HPDE6-E6E7 (cell line): ENCODE measurements at regions not wholly inside any gene's neighbourhood (a gene's known extent, or its start where the extent isn't known, plus 50 kb on each side); places are given as distances from the start of the nearest gene placed in this dataset.
"Not testable (repeated sequence)": the region's sequence is repeated elsewhere in the genome, so short reads cannot be mapped to it uniquely, and the experiment has no call there.

Source experiments
- DNase-seq: peaks from one replicate; pipeline ENCODE4 v3.0.0; 2011; ENCODE audit warnings: missing footprints; ENCODE audit errors: extremely low spot score

DNA sequence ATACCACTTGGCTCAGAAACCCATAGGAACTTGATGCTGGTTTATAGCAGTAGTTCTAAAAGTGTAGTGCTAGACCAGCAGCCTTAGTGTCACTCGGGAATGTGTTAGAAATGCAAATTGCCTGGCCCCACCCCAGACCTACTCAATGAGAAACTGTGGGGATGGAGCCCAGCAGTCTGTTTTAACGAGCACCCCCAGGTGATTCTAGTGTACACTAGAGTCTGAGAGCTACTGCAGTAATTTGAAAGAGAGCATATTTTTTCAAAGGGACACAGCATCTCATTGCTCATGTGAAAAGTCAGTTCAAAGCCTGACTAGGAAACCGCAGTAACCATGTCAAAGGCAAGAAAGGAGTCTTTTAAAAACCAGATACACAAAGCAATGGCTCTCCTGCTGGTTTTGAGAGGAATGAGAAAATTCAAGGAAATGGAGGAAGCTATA, 313.4 kb downstream of the SQOR start:
- DNase-seq, result no peak

DNA sequence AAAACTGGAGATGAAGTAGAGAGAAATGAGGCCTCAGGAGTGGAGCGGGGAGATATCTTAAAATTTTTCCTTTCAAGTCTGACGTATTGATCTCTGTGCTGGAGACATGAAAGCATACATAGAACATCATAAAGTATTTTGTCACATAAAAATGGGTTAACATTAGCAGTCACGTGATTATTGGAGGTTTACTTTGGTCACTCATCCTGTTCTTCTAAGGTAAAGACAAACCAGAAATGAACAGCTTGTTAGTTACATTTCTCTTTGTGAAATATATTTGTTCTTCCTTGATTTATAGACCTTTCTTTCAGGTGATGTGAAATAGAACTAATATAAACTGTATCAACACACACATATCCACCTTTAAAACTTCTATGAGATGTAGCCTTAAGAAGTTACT, 324.1 kb downstream of the SQOR start:
- no peak for DNase-seq

DNA sequence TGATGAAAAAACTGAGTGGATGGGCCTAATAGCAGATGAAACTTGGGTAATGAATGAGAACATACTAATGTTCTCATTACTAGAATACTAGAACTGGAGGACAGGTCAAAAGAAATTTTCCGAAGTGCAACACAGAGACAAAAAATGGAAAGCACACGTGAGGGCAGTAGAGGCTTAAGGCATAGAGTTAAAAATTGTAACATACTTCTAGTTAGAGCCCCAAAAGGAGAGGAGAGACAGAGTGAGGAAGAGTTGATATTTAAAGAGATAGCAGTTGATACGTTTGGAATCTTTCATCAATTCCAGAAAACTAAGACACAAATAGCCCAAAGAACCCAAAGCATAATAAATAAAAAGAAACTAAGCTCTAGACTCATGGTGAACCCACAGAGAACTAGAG, 327.9 kb downstream of the SQOR start:
- DNase-seq, result no peak

DNA sequence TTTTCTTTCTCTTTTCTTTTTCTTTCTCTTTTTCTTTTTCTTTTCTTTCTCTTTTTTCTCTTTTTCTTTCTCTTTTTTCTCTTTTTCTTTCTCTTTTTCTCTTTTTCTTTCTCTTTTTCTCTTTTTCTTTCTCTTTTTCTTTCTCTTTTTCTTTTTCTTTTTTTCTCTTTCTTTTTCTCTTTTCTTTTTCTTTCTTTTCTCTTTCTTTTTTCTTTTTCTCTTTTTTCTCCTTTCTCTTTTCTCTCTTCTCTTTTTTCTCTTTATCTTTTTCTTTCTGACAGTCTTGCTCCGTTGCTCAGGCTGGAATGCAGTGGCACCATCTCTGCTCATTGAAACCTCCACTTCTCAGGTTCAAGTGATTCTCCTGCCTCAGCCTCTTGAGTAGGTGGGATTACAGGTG, 335.7 kb downstream of the SQOR start:
- DNase-seq, result no peak

DNA sequence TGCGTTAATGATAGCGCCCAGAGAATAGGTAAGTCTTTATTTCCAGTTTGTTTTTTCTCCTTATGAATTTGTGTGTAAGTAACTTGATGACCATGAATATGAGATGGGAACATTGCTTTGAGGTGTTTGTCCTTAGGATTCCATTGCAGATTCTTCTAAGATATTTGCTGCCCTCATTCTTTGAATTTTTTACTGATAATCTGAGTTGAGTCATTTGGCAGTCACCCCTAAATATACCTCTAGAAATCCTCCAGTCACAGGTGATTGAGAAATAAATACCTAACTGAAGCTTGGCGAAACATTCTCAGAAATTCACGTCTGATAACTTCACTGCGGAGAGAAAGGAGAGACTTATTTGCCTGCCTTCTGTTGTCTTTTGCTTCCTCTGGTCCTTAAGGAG, 345.5 kb downstream of the SQOR start:
- no peak for DNase-seq

DNA sequence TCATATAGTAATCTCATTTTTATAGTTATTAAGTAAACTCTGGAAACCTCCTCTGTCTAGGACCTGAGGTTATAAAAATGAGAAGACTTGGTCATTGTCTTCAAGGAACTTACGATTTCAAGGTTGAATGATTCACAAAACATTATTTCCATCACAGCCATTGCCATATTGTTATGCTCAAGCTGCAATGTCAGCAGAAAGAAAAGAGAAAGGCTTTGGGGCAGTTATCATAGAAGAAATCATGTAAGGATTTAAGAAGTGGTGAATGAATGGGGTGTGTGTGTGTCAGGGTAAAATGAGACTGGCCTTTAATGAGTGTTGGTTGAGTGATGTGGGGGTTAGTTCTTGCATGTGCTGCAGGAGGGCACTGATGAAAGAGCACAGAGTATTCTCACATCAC, 346.8 kb downstream of the SQOR start:
- DNase-seq, result no peak

DNA sequence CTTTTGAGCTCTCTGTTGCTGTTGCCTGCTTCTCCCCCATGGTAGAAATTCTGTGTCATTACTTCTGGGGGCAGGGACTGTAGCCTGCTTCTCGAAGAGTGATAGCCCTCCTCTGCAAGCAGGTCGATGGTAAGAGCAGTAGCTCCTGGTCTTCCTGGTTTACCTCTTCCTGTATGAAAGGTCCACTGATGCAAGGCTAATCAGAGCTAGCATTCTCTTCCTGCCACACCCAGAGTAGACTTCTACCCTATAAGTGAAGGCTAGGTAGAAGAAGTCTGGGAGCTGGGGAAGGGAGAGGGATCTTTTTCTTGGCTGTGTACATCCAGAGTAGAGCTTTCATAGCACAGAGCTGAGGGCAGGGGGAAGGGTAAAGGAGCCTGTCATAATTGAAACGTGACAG, 357.0 kb downstream of the SQOR start:
- DNase-seq, result no peak

DNA sequence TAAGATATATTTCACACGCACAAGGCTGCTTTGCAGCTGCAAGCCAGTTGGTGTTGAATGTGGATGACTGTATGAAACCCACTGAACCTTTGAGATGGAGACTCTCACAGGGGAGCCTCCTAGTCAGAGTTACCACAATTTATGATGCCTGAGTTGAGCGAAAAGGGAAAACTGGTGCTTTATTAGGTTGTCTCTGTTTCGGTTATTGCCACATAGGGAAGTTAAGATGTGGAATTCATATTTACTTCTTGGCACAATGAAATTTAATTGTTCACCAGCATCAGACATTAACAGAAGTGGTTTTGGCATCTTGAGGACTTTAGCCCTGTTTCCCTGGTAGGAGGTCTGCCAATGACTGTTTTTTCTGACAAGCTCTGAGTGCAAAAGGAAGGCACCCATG, 358.2 kb downstream of the SQOR start:
- no peak for DNase-seq

DNA sequence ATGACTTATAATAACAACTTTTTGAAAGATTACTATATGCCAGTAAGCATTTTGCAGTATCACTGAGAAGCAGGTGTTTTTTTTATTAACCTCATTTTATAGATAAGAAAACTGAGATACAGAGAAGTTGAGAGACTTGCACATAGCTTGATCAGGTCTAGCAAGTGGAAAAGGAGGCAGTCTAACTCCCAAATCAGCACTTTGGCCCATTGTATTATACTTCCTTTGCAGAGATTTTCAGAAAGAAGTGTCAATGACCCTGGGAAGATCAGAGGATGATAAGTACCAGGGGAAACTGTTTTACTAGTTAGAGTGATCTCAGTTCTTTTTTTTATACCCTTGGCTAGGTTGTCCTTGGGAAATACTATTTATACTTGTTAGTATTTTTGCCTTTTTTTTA, 358.7 kb downstream of the SQOR start:
- DNase-seq, result no peak

DNA sequence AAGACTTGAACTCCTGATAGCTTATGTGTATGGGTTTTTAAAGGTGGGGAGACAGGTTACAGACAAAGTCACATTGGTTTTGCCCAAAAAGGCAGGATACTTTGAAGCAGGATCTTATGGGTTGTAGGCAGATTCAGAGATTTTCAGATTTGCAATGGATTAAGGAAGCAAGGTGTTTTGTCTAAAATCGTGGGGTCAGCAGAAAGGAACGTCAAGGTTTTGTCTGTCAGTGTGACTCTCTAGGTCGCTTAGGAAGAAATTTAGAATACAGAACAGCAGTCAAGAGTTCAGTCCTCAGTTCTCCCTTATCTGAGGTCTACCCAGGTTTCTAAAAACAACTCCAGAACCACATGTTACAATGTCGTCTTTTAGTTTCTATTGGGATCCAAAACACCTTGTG, 361.0 kb downstream of the SQOR start:
- DNase-seq, result no peak

DNA sequence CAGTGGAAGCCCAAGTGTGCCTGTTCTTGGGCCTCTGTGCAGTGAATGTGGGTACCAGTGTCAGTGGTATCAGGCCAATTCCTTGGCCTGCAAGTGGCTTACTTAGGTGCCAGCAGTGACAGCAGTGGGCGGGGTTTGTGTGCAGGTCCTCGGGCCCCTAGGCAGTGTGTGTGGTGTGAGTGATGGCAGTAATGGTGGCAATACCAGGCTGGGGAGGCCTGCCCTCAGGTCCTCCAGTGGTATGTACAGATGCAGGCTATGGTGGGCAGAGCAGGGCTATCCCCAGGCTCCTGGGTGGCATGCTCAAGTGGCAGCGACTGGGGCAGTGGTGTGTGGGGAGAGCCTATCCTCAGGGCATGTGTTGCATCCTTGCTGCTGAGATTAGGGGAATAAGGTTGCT, 379.7 kb downstream of the SQOR start:
- DNase-seq, result no peak

DNA sequence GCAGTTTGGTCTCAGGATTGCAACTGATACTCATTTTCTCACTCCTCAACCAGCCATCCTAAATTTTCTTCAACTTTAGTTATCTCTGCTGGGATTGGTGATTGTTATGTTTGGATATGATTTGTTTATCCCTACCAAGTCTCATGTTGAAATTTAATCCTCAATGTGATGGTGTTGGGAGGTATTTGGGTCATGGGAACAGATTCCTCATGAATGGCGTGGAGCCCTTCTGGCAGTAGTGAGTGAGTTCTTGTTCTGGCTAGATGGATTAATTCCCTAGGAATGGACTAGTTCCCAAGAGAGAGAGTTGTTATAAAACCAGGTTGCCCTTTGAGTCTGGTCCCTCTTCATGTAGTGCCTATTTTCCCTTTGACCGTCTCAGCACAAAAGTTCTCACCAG, 399.9 kb downstream of the SQOR start:
- DNase-seq, result no peak

DNA sequence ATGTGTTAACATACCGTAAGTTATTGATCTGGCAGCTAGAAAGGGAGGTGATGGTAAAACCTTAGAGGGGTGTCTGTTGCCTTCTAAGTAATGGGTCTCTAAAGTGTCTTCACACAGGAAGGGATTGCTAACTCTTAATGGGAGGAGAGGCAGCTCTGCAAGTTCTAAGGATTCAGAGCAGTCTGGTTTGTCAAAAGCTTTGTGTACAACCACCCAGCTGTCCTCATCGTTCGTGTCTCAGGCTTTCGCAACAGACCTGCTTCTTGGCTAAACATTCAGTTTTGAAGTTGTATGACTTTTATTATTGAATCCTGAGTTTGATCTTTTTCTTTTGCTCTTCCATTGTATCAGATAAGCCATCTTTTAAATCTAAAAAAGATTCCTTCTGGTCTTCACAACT, 404.9 kb downstream of the SQOR start:
- no peak for DNase-seq

DNA sequence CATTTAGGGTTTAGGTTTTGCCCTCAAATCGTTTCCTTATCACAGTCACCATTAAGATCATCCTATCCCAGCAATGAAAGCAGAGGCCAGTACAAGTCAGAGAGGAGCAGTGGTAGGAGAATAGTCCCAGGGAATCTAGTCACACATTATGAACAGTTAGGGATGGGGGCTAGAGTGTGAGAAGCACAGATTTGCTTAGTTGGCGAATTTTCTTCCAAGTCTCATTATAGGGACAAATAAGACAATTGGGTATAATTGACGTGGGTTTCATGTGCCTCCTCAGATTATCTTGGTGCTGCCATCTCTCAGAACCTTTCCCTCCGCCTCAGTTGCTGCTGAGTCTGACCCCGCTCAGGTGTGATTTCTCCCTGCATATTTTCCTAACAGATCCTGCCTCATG, 407.1 kb downstream of the SQOR start:
- DNase-seq, result no peak

DNA sequence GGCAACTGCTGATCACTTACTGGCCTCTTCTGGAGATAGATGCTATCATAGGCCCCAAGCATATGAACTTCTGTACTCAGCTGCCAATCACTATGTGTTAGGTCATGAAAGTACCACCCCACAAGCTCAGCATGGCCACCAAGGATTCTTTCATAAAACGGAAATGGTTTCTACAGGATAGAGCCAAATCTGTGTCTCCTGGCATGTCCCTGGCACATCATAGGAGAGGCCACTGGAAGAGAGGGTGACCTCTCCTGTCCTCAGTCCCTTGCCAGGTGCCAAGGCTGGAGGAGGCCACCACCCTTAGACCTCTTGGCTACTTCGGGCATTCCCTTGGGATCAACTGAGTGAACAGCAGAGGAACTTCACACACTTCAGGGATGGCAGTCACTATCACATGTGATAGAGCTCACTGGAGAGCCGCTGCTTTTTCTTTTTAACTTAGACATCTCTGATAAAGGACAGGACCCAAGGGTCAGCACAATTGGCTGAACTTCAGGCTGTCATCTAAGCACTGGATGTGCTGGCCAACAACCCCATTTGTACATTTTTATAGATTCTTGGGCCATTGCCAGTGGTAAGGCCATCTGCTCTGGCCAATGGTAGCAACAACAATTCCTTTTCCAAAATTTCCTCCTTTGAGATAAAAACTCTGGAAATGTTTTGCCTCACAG, 425.2 kb downstream of the SQOR start:
- DNase-seq, result no peak

DNA sequence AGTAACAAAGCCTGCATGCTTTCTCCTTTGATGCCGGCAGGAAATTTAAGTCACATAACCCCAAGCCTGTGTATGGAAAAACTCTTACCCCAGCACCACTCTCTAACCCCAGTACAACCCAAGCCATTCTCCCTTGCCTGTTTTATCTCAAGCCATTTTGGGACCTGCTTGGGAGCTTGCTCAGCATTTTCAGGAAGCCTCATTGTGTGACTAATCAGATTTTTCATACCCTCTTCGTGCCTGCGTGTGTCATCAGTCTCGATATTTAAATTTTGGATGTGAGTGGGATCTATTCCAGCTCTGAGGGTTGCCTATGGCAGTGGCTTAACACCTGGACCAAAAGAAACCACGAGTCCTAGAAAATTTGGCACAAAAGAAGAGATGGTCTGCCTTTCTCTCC, 426.2 kb downstream of the SQOR start:
- no peak for DNase-seq

DNA sequence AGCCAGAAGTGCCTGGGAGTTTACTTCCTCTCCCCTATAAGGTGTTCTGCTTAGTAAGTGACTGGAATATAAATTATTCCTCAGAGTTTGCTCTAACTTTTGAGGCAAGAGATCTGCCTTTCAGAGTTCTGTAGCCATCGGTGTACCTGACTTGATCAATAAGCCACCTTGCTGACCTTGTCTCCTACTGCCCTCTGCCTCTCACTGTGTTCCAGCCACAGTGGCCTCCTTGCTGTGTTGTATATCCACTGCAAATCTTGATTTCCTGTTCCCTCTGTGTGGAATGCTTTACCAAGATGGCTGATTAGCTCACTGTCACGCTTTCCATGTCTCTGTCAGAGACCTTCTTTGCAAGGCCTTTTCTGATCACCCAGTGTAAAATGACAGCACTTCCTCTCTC, 442.4 kb downstream of the SQOR start:
- no peak for DNase-seq

DNA sequence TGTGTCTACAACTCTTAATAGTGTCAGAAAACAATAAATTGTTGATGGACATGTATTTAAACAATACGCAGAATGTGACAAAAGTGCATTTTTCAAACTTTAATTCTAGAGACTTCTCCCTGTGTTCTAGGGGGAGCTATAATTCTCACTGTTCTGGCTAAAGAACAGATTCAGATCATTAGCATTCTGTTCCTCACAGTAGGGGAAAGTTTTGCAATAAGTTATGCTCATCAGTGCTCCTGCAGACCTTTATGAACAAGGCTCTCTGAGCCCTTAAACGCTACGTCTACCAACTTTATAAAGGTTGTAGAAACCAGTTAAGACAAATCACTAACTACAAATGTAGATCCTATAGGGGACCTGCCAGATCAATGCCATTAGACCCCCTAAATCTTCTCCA, 444.2 kb downstream of the SQOR start:
- no peak for DNase-seq

DNA sequence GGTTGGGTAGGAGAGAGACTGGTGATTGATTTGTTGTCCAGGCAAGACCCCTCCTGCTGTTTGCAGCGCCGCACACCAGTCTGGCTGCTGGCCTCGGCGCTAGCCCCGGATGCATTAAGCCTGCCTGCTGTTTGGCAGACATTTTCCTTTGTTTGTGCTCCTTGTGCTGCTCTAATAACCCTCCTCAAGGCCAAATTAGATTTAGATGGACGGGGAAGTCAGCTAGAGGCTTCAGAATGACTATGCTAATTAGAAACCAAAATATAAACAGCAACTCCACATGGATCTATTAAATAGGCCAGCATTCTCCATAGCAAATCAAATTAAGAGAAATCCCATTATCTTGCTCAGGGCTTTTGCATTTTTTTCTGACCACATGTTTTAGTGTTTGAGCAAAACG, 445.2 kb downstream of the SQOR start:
- no peak for DNase-seq

DNA sequence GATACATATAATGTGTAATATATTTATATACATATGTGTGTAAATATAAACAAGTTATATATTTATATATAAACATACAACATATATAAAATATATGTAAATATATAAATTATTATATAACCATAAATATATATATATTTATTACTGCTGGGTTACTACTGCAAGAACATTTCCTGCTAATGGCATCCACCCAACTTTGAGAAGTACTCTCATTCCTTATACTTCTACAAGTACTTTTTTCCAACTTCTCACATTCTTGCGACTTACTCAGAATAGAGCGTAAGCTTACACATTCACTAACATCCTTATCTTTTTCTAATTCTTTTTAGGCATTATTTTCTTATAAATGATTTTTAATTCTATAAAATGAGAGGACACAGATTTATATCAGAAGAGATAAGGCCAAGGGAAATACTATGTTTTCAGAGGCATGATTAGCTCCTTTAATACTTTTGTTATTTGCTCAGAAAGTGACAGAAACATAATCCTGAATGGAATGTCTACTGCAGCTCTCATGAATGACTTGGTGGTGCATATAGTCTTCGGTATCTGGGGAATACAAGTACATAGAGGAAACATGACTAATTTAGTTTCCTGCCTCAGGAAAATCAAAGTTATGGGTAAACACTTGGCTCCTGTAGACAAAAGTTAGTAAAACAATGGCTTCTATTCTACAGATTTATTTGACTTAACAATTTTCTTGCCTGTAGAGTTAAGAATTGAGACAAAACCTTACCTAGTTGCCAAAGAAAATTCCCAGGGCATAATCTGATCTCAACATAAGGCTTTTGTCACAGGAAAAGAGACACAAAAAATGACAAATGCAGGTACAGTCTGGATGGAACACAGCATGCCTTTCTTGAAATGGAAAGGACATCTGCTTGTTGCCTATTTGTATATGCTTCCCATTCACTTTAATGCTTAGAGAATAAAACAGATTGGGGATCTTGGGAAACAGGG, 453.9 kb downstream of the SQOR start:
- no peak for DNase-seq

DNA sequence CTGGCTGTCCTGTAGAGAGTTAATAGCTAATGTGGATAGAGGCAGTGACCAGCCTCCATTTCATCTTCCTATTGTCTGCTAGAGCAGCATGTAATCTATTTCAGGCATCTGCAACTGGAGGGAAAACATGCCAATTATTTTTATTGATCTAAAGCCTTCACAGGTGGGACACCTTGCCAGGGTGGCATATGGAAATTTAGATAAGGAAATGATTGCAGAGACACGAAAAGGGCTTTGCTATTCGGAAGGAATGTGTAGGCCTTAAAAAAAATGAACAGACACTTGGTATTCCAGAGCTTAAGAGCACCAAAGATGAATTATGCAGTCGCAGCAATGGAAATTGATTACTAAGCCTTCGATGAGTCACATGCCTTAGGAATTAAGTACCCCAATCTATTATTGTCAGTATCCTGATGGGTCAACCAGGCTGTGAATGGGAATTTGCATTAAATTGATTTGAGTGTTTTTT, 454.7 kb downstream of the SQOR start:
- DNase-seq, result no peak

DNA sequence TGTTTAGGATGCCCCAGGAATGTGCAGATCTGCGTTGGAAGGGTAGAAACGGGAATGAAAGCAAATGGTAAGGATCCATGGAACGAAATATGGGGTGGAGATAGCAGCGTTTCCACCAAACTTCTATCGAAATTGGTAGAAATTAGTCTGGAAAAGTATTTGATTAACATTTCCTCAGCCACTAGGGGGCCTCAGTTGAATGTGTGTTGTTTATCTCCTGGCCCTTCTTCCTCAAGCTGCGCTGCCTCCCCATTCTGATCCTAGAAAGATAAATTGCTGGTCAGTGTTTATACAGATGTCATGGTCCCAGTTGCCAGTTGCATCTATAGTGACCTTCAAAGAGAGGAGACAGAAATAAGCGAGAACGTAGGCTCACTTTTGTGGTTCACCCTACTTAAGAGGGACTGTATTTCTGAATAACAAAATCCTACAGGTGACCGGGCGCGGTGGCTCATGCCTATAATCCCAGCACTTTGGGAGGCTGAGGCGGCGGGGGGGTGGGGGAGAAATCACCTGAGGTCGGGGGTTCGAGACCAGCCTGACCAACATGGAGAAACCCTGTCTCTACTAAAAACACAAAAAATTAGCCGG, 457.1 kb downstream of the SQOR start:
- DNase-seq, result no peak

DNA sequence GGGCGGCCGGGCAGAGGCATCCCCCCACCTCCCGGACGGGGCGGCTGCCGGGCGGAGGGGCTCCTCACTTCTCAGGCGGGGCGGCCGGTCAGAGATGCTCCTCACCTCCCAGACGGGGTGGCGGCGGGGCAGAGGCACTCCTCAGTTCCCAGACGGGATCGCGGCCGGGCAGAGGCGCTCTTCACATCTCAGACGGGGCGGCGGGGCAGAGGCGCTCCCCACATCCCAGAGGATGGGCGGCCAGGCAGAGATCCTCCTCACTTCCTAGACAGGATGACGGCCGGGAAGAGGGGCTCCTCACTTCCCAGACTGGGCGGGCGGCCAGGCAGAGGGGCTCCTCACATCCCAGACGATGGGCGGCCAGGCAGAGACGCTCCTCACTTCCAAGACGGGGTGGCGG, 463.2 kb downstream of the SQOR start:
- DNase-seq, result not testable (repeated sequence)
